Keratinocyte (primary cell): ENCODE measurements at regions not wholly inside any gene's neighbourhood (a gene's known extent, or its start where the extent isn't known, plus 50 kb on each side); places are given as distances from the start of the nearest gene placed in this dataset.

Experiments used
- DNase-seq: peaks from one replicate; pipeline ENCODE4 v3.0.0-alpha.2; 2011; ENCODE audit warnings: low read depth, missing footprints, low spot score
- FAIRE-seq: peaks from 2 replicates; lab custom pipeline; 2011; peaks lifted over from hg19 to GRCh38; lab: Jason Lieb, UNC
- H2AFZ ChIP-seq: 2 replicates; pipeline ENCODE4 v1.6.0; 2012; ENCODE audit warnings: low read length, control low read depth, inconsistent platforms; ENCODE audit not compliant: control insufficient read depth
- H3K27ac ChIP-seq: 2 replicates; pipeline ENCODE4 v1.5.1; 2011; ENCODE audit warnings: low read length; ENCODE audit not compliant: control insufficient read depth, insufficient read depth
- H3K27me3 ChIP-seq: 3 replicates; pipeline ENCODE4 v1.6.0; 2011; ENCODE audit warnings: low read length; ENCODE audit not compliant: control insufficient read depth, insufficient read depth; ENCODE audit errors: extremely low read depth
- H3K36me3 ChIP-seq, 2 experiments: 2 replicates in 1 of 2; 3 replicates in 1 of 2; pipeline ENCODE4 v1.5.1; 2011; ENCODE audit warnings: low read length in 2 of 2, mild to moderate bottlenecking in 1 of 2; ENCODE audit not compliant: control insufficient read depth in 2 of 2, insufficient read depth in 2 of 2; ENCODE audit errors: extremely low read depth in 1 of 2
- H3K4me1 ChIP-seq: 3 replicates; pipeline ENCODE4 v1.5.1; 2011; ENCODE audit warnings: low read length; ENCODE audit not compliant: control insufficient read depth, insufficient read depth; ENCODE audit errors: extremely low read depth
- H3K4me2 ChIP-seq: 3 replicates; pipeline ENCODE4 v1.6.0; 2011; ENCODE audit warnings: low read depth, low read length; ENCODE audit not compliant: control insufficient read depth, insufficient read depth; ENCODE audit errors: extremely low read depth
- H3K4me3 ChIP-seq, 3 experiments: fragments of 200-600 bp in 1 of 3; sonication (generic) in 1 of 3; 2 replicates in 2 of 3; 3 replicates in 1 of 3; pipeline ENCODE4 v1.5.1; 2011 to 2016; ENCODE audit warnings: low read length in 3 of 3, mild to moderate bottlenecking in 3 of 3, control low read depth in 2 of 3, inconsistent platforms in 1 of 3, low read depth in 1 of 3, mixed read lengths in 1 of 3, mixed run types in 1 of 3, moderate library complexity in 1 of 3; ENCODE audit not compliant: control insufficient read depth in 2 of 3, insufficient read depth in 2 of 3; ENCODE audit errors: extremely low read depth in 1 of 3
- H3K79me2 ChIP-seq: 2 replicates; pipeline ENCODE4 v1.6.0; 2012; ENCODE audit warnings: low read length; ENCODE audit not compliant: control insufficient read depth, insufficient read depth
- H3K9ac ChIP-seq: 3 replicates; pipeline ENCODE4 v1.6.0; 2011; ENCODE audit warnings: low read length; ENCODE audit not compliant: control insufficient read depth, insufficient read depth; ENCODE audit errors: extremely low read depth
- H3K9me1 ChIP-seq: 3 replicates; pipeline ENCODE4 v1.6.0; 2011; ENCODE audit warnings: low read length; ENCODE audit not compliant: control insufficient read depth, insufficient read depth; ENCODE audit errors: extremely low read depth
- H3K9me3 ChIP-seq: 2 replicates; pipeline ENCODE4 v1.5.1; 2012; ENCODE audit warnings: low read depth, low read length; ENCODE audit not compliant: control insufficient read depth
- H4K20me1 ChIP-seq: 3 replicates; pipeline ENCODE4 v1.6.0; 2011; ENCODE audit warnings: low read length; ENCODE audit not compliant: control insufficient read depth, insufficient read depth; ENCODE audit errors: extremely low read depth
- CTCF ChIP-seq, 3 experiments: IDR thresholded peaks in 1 of 3; conservative IDR thresholded peaks in 1 of 3; optimal IDR thresholded peaks in 1 of 3; 2 replicates in 2 of 3; 3 replicates in 1 of 3; pipeline versions ENCODE3 to v1.5.1; 2011; ENCODE audit warnings: low read length in 3 of 3, mild to moderate bottlenecking in 3 of 3, moderate library complexity in 2 of 3, control low read depth in 1 of 3, inconsistent platforms in 1 of 3; ENCODE audit not compliant: insufficient read depth in 2 of 3; ENCODE audit errors: extremely low read depth in 1 of 3
- EZH2 ChIP-seq: IDR thresholded peaks from one replicate; pipeline ENCODE4 v1.6.1; 2012; ENCODE audit warnings: inconsistent platforms, mild to moderate bottlenecking, low read length, moderate library complexity
- dilution Hi-C: fragments of 300-500 bp; cut with MboI; formaldehyde crosslinking; loops from one replicate; pipeline ENCODE4 v1.7.0; 2020; ENCODE audit warnings: low sequenced_read_pairs; ENCODE audit not compliant: extremely low pct_ligation_motif_present

- no peaks in the 10 kb centered on the region for H4K20me1 ChIP-seq
- H3K27ac ChIP-seq = no peak overlapping the region
- H2AFZ ChIP-seq = no peak overlapping the region
- no peaks in the 10 kb centered on the region for H3K9me1 ChIP-seq
- no peaks in the 10 kb centered on the region for H3K9me3 ChIP-seq
- H3K4me2 ChIP-seq = no peak overlapping the region
- H3K27me3 ChIP-seq = no peaks in the 10 kb centered on the region
- DNase-seq = no peak
- no peak overlapping the region for H3K4me3 ChIP-seq
- no peak for FAIRE-seq
- H3K4me1 ChIP-seq = no peaks in the 10 kb centered on the region
- H3K79me2 ChIP-seq = no peaks in the 10 kb centered on the region
- H3K9ac ChIP-seq = no peak overlapping the region
- no peaks in the 10 kb centered on the region for H3K36me3 ChIP-seq
- dilution Hi-C loops = no loop called here
- TF ChIP-seq CTCF (optimal IDR thresholded peaks at IDR 0.05 in 1 of 3, IDR thresholded peaks at IDR 0.05 in 1 of 3, conservative IDR thresholded peaks at IDR 0.05 in 1 of 3; ENCODE audit: extremely low read depth in 1 of 3, insufficient read depth in 2 of 3, low read length in 3 of 3) (no peak), EZH2 (no peak)
These were observed 790.8 kb upstream of the TBX3 start for GRCh38 chr12:115474539-115475353.

- Histone ChIP-seq H3K27me3 (no peaks in the 10 kb centered on the region), H2AFZ (no peak overlapping the region), H3K36me3 (no peaks in the 10 kb centered on the region), H3K4me1 (no peaks in the 10 kb centered on the region), H4K20me1 (no peaks in the 10 kb centered on the region), H3K9ac (no peak overlapping the region), H3K27ac (no peak overlapping the region), H3K79me2 (no peaks in the 10 kb centered on the region), H3K9me1 (no peaks in the 10 kb centered on the region), H3K9me3 (no peaks in the 10 kb centered on the region), H3K4me2 (no peak overlapping the region), H3K4me3 (no peak overlapping the region)
- dilution Hi-C loops = no loop called here
- FAIRE-seq = no peak
- TF ChIP-seq CTCF (optimal IDR thresholded peaks at IDR 0.05 in 1 of 3, IDR thresholded peaks at IDR 0.05 in 1 of 3, conservative IDR thresholded peaks at IDR 0.05 in 1 of 3; ENCODE audit: extremely low read depth in 1 of 3, insufficient read depth in 2 of 3, low read length in 3 of 3) = no peak
- no peak for TF ChIP-seq EZH2
- no peak for DNase-seq
These were observed 789.4 kb upstream of the TBX3 start for GRCh38 chr12:115473257-115473956.
